T-helper 22 cell (primary cell): ENCODE measurements at regions not wholly inside any gene's neighbourhood (a gene's known extent, or its start where the extent isn't known, plus 50 kb on each side); places are given as distances from the start of the nearest gene placed in this dataset.

ENCODE experiments used
- DNase-seq: peaks from one replicate; pipeline ENCODE4 v3.0.0-alpha.2; 2020; ENCODE audit warnings: low read depth

DNA sequence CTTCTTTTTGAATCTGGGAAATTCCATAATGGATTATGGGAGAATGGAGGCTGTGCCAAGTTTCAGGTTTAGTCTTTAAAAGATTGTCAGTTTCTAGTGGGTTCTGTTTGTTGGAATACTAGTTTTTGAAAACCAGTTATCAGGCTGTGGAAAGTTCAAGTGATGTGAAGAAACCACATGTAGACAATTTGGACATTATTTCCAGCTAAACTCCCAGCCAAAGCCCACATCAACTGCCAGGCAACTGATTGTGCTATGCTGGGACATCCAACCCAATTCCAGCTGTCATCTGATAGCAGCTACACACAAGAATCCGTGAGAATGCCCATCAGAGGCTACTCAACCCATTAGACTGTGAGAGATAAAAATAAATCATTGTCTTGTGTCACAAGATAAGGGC is 546.1 kb upstream of the ADAMTS5 start:
- DNase-seq: no peak

- no peak for DNase-seq
These were observed 544.3 kb upstream of the ADAMTS5 start for GRCh38 chr21:27511233-27511632.

GRCh38 chr21:27507695-27508094 is 540.8 kb upstream of the ADAMTS5 start:
- DNase-seq: no peak

- DNase-seq: no peak
These were observed 538.6 kb upstream of the ADAMTS5 start for GRCh38 chr21:27505516-27505915.

DNA sequence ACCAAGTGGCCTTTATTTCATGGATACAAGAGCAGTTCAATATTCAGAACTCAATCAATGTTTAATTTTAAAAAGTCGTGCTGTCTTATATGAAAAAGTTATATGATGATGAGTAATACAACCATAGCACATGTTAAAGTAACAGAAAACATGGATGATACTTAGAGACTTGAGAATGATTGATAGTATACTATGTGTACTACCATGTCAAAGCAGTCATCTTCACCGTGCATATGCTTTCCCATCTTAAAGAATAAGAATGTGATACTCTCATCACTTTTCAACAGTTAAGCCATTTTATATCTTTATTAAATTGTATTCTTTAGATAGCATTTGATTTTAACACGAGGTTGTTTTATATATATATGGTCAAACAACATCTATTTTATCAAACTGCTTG is 535.9 kb upstream of the ADAMTS5 start:
- no peak for DNase-seq

GRCh38 chr21:27498025-27498424 is 531.1 kb upstream of the ADAMTS5 start:
- DNase-seq: no peak

DNA sequence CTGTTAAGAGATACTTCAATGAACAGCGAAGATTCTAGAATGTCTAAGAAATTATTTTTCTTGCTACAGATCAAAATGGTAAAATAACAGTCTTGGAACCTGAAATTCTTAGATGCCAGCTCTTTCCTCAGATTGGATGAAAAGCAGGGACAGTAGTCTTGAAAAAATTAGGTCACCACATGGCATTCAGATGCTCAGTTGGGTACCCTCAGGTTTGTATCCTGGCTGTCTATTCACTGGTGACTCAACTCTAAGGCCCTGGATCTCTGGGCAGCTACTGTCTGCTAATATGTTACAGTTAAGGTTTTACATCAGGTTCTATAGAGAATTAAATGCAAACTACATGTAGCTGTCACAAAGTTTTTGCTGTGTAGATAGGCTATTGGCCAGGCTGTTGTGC is 528.9 kb upstream of the ADAMTS5 start:
- no peak for DNase-seq

GRCh38 chr21:27493542-27493941 is 526.7 kb upstream of the ADAMTS5 start:
- DNase-seq: no peak

DNA sequence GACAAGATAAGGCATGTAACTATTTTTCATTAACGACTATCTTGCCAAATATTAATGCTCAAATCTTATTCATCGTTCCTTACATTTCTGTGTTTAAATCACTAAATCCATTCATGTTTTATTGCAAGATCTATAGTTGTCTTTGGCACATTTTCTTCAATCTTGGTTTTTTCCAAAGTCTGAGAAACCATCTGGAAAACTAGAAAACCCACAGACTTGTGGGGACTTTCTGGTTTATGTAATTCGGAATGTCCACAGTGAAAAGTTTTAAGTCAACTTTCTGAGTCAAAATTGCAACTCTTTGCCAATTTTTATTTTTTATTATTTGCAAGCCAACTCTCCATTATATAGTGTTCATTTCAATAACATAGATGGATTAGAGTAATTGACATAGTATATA is 520.8 kb upstream of the ADAMTS5 start:
- DNase-seq: no peak

- DNase-seq: no peak
These were observed 514.0 kb upstream of the ADAMTS5 start for GRCh38 chr21:27480841-27481261.

DNA sequence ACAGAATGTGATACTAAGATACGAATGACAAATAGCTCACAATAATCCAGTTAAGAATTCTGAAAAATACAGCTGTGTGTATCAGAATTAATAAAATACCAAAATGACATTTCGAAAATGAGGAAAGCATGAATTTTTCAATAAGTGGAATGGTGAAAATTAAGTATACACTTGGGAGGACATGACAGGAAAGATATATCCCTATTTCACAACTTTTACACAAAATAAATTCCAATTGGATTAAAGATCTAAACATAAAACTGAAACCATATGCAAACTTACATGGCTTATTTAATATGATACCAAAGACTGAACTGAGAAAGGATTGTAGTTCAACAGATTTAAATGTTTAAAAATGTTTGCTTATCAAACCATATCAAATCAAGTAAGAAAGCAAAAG is 510.4 kb upstream of the ADAMTS5 start:
- DNase-seq: no peak

GRCh38 chr21:27476696-27477095 is 509.8 kb upstream of the ADAMTS5 start:
- no peak for DNase-seq

- no peak for DNase-seq
These were observed 508.6 kb upstream of the ADAMTS5 start for GRCh38 chr21:27475363-27475955.

- DNase-seq: no peak
These were observed 500.5 kb upstream of the ADAMTS5 start for GRCh38 chr21:27467366-27467765.

DNA sequence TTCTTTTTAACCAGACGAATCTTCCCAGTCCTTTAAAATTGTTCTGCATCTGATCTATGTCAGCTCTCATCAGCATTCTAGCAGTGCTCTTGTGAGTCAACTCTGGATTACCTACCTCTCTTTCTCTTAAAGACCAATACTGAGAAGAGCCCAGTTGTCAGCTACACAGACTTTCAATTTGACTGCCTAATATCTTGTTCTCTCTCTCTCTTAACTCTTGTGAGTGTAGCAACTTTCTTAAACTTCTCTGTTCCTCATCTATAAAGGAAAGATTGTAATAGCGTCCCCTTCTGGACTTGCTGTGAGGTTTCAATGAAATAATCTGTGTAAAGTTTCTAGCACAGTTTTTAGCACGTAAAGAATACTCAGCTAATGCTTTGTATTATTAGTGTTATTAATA is 499.3 kb upstream of the ADAMTS5 start:
- no peak for DNase-seq

DNA sequence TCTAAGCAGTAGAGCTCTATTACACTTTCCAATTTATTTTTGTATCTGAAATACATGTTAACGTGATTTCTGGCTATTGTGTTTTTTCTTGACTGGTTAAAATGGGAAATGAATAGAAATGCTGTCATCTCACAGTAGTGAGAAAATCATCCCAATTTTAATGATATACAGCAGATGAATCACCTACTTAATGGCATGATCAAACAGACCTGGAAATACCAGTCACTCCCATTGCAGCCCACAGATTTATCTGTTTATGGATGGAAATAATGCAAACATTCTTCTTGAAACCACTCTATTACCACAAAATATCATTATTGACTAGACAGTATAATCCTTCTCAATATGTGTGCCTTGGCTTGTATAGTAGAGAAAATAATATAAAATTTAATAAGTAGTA is 497.8 kb upstream of the ADAMTS5 start:
- no peak for DNase-seq

DNA sequence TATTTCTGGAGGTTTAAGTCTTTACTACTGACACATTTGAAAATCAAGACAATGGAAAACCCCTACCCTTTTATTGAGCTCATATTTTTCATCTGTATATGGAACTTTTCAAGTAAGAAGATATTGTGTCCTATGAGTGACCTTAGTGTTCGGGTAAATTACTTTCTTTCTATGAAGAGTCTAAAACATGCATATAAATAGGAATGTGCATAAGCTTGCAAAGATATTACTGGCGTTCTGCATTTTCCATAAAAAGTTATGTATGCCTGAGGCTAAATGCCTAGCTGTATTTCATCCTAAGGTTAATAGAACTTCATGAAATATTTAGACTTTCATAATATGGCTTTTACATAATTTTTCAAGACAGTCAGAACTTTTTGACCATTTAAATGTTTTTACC is 495.8 kb upstream of the ADAMTS5 start:
- DNase-seq: no peak

GRCh38 chr21:27454234-27454633 is 487.3 kb upstream of the ADAMTS5 start:
- no peak for DNase-seq

- no peak for DNase-seq
These were observed 484.2 kb upstream of the ADAMTS5 start for GRCh38 chr21:27451116-27451515.

- DNase-seq: no peak
These were observed 483.3 kb upstream of the ADAMTS5 start for GRCh38 chr21:27450216-27450615.

DNA sequence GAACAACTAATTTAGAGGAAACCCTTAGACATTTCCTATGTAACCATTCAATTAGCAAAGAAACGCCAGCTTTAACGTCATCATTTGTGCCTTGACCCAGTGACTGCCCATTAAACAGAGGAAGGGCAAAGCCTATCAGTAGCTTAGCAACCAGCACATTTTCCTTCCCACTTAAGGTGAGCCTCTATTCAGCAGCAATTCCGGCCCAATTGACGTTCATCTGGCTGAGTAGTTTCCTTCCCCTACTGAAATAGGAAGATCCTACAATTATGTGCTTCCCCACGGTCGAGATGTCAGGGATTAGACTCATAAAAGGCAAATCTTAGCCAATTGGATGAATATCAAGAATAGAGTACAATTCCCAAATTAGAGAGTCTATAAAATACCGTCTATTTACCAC is 482.1 kb upstream of the ADAMTS5 start:
- DNase-seq: no peak

GRCh38 chr21:27447843-27448242 is 481.0 kb upstream of the ADAMTS5 start:
- DNase-seq: no peak

DNA sequence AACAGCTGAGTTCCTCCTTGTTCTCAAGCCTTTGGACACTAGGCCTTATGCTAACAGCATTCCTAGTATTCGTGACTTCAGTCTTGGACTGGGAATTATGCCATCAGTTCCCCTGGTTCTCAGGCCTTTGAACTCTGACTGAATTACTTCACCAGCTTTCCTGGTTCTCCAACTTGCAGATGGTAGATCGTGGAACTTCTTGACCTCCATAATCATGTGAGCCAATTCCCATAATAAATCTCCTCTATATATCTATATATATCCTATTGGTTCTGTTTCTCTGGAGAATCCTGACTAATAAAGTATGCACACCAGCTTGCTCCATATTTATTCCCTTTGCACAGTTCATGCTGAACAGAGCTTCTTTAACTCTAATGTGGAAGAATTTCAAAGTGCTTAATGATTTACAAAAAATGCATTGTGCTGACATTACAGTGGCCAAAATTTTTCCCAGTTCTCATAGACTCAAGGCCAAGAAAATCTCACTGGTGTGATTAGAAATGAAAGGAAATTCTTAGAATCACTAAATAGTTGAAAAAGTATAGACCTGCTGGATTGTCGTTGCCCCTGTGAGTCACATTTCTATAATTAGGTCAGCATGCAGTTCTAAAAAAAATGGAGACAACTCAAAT is 462.9 kb upstream of the ADAMTS5 start:
- no peak for DNase-seq

DNA sequence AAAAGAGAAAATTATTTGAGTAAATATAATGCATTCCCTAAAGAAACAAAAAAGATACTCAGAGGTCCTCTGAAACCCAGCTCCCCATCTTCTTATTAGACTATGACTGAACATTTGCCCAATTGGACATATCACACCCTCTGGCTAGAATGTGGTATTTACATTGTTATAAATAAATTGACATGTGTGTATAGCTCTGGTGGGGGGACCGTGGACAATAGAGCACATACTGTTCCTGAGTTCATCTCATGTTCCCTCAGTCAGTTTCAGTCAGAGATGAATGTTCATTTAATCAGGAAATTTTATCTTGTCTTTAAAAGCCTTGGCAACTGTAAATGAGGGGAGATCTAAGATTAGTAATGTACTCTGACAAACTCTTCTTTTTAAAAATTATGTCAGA is 459.3 kb upstream of the ADAMTS5 start:
- DNase-seq: no peak
